ENCODE measurements at regions not wholly inside any gene's neighbourhood (a gene's known extent, or its start where the extent isn't known, plus 50 kb on each side); places are given as distances from the start of the nearest gene placed in this dataset.

DNA sequence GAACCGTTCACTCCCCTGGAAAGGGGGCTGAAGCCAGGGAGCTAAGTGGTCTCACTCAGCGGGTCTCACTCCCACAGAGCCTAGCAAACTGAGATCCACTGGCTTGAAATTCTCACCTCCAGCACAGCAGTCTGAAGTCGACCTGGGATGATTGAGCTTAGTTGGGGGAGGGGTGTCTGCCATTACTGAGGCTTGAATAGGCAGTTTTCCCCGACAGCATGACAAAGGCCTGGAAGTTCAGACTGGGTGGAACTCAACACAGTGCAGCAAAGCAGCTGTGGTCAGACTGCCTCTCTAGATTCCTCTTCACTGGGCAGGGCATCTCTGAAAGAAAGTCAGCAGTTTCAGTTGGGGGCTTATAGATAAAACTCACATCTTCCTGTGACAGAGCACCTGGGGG lies 292.5 kb downstream of the NUP35 start:
- no peak overlapping the region for H3K27ac ChIP-seq (replicated peaks in 1 of 4)
- TF ChIP-seq POLR2AphosphoS5 (IDR thresholded peaks at IDR 0.05), result no peak
- TF ChIP-seq CTCF (IDR thresholded peaks at IDR 0.05), result no peak
- TF ChIP-seq POLR2A (IDR thresholded peaks at IDR 0.05; ENCODE audit: low read depth), result no peak
- TF ChIP-seq EP300 (IDR thresholded peaks at IDR 0.05), result no peak

DNA sequence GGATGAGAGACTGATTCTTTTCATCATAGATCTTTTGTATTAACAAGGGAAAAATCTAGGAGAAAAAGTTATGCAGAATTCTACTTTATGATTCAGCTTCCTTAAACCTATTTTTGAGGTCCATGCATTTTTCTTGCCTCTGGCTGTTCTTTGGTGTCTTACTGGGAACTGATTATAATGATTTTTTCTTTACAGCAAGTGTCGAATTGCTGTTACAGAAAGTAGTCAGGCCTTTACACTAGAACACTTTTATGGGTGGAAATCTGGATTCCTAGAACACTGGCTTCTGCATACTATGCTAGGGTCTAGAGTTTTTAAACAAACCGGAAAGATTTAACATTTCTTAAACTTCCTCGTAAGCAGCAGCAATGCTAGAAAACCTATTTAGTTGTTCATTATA lies 302.6 kb downstream of the NUP35 start:
- Histone ChIP-seq H3K4me3 (no peak overlapping the region), H3K4me1 (no peaks in the 10 kb centered on the region), H3K27me3 (no peaks in the 10 kb centered on the region), H3K9me3 (peaks cover 0 to 15% (median 4%) of the 10 kb centered on the region in 4 donors), H3K27ac (replicated peaks in 1 of 4) (no peak overlapping the region), H3K36me3 (no peaks in the 10 kb centered on the region)
- intact Hi-C loops (cut with DNase I), result no loop called here
- TF ChIP-seq EP300 (IDR thresholded peaks at IDR 0.05) (no peak), POLR2AphosphoS5 (IDR thresholded peaks at IDR 0.05) (no peak), CTCF (IDR thresholded peaks at IDR 0.05) (no peak), POLR2A (IDR thresholded peaks at IDR 0.05; ENCODE audit: low read depth) (no peak)
- 88% methylated on average over 3 of the region's 3 CpGs for WGBS
- DNase-seq (ENCODE audit: extremely low spot score), result no peak

More for the DNA sequence above, 292.5 kb downstream of the NUP35 start:
- no peaks in the 10 kb centered on the region for H3K9me3 ChIP-seq
- WGBS, result 90% methylated on average over 2 of the region's 4 CpGs
- H3K36me3 ChIP-seq, result no peaks in the 10 kb centered on the region
- H3K27me3 ChIP-seq, result no peaks in the 10 kb centered on the region
- no peak overlapping the region for H3K4me3 ChIP-seq
- intact Hi-C loops (cut with DNase I), result no loop called here
- no peak for DNase-seq (ENCODE audit: extremely low spot score)
- no peaks in the 10 kb centered on the region for H3K4me1 ChIP-seq

- Histone ChIP-seq H3K4me3 (no peak overlapping the region), H3K27me3 (no peaks in the 10 kb centered on the region), H3K27ac (replicated peaks in 1 of 4) (no peak overlapping the region), H3K4me1 (no peaks in the 10 kb centered on the region), H3K36me3 (no peaks in the 10 kb centered on the region), H3K9me3 (peaks cover 0 to 15% (median 4%) of the 10 kb centered on the region in 4 donors)
- intact Hi-C loops (cut with DNase I), result no loop called here
- WGBS, result 91% methylated on average over 3 of the region's 3 CpGs
- TF ChIP-seq POLR2AphosphoS5 (IDR thresholded peaks at IDR 0.05), result no peak
- TF ChIP-seq EP300 (IDR thresholded peaks at IDR 0.05), result no peak
- no peak for TF ChIP-seq CTCF (IDR thresholded peaks at IDR 0.05)
- TF ChIP-seq POLR2A (IDR thresholded peaks at IDR 0.05; ENCODE audit: low read depth), result no peak
- DNase-seq (ENCODE audit: extremely low spot score), result no peak
Observed at GRCh38 chr2:183427558-183427957, 303.3 kb downstream of the NUP35 start.

GRCh38 chr2:183428881-183429280 lies 304.6 kb downstream of the NUP35 start:
- intact Hi-C loops (cut with DNase I), result no loop called here
- Histone ChIP-seq H3K36me3 (no peaks in the 10 kb centered on the region), H3K4me3 (no peak overlapping the region), H3K27me3 (no peaks in the 10 kb centered on the region), H3K4me1 (no peaks in the 10 kb centered on the region), H3K9me3 (peaks cover 0 to 15% (median 4%) of the 10 kb centered on the region in 4 donors), H3K27ac (replicated peaks in 1 of 4) (no peak overlapping the region)
- no peak for DNase-seq (ENCODE audit: extremely low spot score)
- no peak for TF ChIP-seq POLR2A (IDR thresholded peaks at IDR 0.05; ENCODE audit: low read depth)

GRCh38 chr2:183438541-183438940 lies 314.3 kb downstream of the NUP35 start:
- Histone ChIP-seq H3K27ac (replicated peaks in 1 of 4) (no peak overlapping the region), H3K9me3 (no peaks in the 10 kb centered on the region), H3K4me3 (no peak overlapping the region), H3K27me3 (no peaks in the 10 kb centered on the region), H3K36me3 (no peaks in the 10 kb centered on the region), H3K4me1 (no peaks in the 10 kb centered on the region)
- TF ChIP-seq POLR2A (IDR thresholded peaks at IDR 0.05; ENCODE audit: low read depth) (no peak), EP300 (IDR thresholded peaks at IDR 0.05) (no peak)
- intact Hi-C loops (cut with DNase I), result no loop called here
- DNase-seq (ENCODE audit: extremely low spot score), result no peak
- 79% methylated on average over 2 of the region's 2 CpGs for WGBS

DNA sequence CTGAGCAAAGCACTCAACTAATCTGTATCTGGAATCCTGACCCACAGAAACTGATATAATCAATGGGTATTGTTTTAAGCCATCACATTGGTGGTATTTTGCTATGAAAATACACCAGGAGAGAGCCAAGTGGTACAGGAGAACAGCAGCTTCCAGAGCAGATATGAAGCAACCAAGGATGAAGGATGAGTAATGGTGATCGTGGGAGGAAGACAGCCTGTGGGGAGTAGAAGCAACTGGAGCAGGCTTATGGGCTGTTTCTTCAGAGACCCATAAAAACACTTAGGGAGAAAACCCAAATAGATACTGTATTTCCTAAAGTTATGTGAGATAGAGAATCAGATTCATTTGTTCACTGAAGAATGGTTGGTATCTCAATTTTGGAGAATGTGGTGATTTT lies 330.8 kb downstream of the NUP35 start:
- no peaks in the 10 kb centered on the region for H3K4me1 ChIP-seq
- no peak overlapping the region for H3K27ac ChIP-seq (replicated peaks in 1 of 4)
- intact Hi-C loops (cut with DNase I), result no loop called here
- no peak for DNase-seq (ENCODE audit: extremely low spot score)
- WGBS, result 88% methylated on average over 1 of the region's 1 CpG
- no peak overlapping the region for H3K4me3 ChIP-seq
- TF ChIP-seq EP300 (IDR thresholded peaks at IDR 0.05) (no peak), POLR2A (IDR thresholded peaks at IDR 0.05; ENCODE audit: low read depth) (no peak), POLR2AphosphoS5 (IDR thresholded peaks at IDR 0.05) (no peak), CTCF (IDR thresholded peaks at IDR 0.05) (no peak)
- no peaks in the 10 kb centered on the region for H3K9me3 ChIP-seq
- H3K27me3 ChIP-seq, result no peaks in the 10 kb centered on the region
- no peaks in the 10 kb centered on the region for H3K36me3 ChIP-seq

All from esophagus muscularis mucosa (tissue), 4 donors.